Ascending aorta (tissue), 2 donors: ENCODE measurements at regions not wholly inside any gene's neighbourhood (a gene's known extent, or its start where the extent isn't known, plus 50 kb on each side); places are given as distances from the start of the nearest gene placed in this dataset.

Experiments
- DNase-seq, 2 donors: peaks; one replicate each; pipeline ENCODE4 v3.0.0-alpha.2; 2019; ENCODE audit warnings: low spot score in 2 of 2
- H3K27ac ChIP-seq, 2 donors: fragments of 200-600 bp; sonication (generic); one replicate each; pipeline ENCODE4 v1.5.1; 2016 to 2017; ENCODE audit warnings: mild to moderate bottlenecking in 1 of 2
- H3K27me3 ChIP-seq: fragments of 200-600 bp; sonication (generic); one replicate; pipeline ENCODE4 v1.5.1; 2017
- H3K36me3 ChIP-seq, 2 donors: fragments of 200-600 bp; sonication (generic); one replicate each; pipeline ENCODE4 v1.5.1; 2016
- H3K4me1 ChIP-seq, 2 donors: fragments of 200-600 bp; sonication (generic); one replicate each; pipeline ENCODE4 v1.5.1; 2016 to 2017; ENCODE audit warnings: mild to moderate bottlenecking in 1 of 2
- H3K4me3 ChIP-seq, 2 donors: fragments of 200-600 bp; sonication (generic); one replicate each; pipeline ENCODE4 v1.5.1; 2016 to 2017; ENCODE audit warnings: mild to moderate bottlenecking in 1 of 2
- H3K9me3 ChIP-seq, 2 donors: fragments of 200-600 bp; sonication (generic); one replicate each; pipeline ENCODE4 v1.5.1; 2016
- intact Hi-C: fragments of 100-400 bp; cut with DNase I; formaldehyde crosslinking; loops from one replicate; pipeline ENCODE4 v1.15.1; 2023
- TF ChIP-seq, protein P1 (sequence below), 3 experiments: fragments of 200-600 bp in 2 of 3; fragments of 450-650 bp in 1 of 3; sonication (generic) in 2 of 3; IDR thresholded peaks; one replicate each; pipeline ENCODE4 v1.5.1; 2016 to 2019; ENCODE audit warnings: antibody characterized with exemption in 3 of 3, mild to moderate bottlenecking in 1 of 3, moderate library complexity in 1 of 3

DNA sequence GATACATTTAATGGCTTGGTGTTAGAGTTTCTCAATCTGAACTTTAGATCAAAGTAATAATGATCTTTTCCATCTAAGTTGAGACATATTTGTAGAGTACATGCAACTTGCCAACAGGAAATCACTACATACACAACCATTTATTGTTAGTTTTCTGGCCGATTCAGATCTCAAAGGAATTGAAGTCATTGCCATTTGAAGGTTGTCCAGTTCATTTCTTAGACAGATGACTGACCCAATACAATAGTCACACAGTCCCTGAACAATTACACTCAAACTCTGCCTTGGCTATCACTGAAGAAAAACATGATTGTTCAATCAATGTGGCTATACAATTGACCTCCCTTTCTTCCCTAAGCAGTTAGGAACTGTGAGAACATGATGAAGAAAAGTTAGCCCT lies 753.2 kb upstream of the RIOK2 start:
- Histone ChIP-seq H3K4me1 (no peaks in the 10 kb centered on the region), H3K4me3 (no peak overlapping the region), H3K36me3 (no peaks in the 10 kb centered on the region), H3K27me3 (no peaks in the 10 kb centered on the region), H3K27ac (no peak overlapping the region), H3K9me3 (no peaks in the 10 kb centered on the region)
- intact Hi-C loops, result no loop called here
- TF ChIP-seq, protein P1, sequence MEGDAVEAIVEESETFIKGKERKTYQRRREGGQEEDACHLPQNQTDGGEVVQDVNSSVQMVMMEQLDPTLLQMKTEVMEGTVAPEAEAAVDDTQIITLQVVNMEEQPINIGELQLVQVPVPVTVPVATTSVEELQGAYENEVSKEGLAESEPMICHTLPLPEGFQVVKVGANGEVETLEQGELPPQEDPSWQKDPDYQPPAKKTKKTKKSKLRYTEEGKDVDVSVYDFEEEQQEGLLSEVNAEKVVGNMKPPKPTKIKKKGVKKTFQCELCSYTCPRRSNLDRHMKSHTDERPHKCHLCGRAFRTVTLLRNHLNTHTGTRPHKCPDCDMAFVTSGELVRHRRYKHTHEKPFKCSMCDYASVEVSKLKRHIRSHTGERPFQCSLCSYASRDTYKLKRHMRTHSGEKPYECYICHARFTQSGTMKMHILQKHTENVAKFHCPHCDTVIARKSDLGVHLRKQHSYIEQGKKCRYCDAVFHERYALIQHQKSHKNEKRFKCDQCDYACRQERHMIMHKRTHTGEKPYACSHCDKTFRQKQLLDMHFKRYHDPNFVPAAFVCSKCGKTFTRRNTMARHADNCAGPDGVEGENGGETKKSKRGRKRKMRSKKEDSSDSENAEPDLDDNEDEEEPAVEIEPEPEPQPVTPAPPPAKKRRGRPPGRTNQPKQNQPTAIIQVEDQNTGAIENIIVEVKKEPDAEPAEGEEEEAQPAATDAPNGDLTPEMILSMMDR (IDR thresholded peaks at IDR 0.05), result no peak
- DNase-seq, result no peak

DNA sequence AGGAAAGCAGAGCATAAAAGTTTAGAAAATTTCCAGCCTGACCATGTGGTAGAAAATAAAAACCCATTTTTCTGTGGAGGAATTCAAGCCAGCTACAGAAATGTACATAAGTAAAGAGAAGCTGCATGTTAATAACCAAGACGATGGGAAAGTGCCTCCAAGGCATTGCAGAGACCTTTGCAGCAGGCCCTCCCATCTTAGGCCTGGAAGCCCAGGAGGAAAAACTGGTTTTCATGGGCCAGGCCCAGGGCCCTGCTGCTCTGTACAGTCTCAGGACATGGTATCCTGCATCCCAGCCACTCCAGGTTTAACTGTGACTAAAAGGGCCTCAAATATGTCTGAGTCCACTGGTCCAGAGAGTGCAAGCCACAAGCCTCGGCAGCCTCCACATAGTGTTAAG lies 754.8 kb upstream of the RIOK2 start:
- intact Hi-C loops, result no loop called here

DNA sequence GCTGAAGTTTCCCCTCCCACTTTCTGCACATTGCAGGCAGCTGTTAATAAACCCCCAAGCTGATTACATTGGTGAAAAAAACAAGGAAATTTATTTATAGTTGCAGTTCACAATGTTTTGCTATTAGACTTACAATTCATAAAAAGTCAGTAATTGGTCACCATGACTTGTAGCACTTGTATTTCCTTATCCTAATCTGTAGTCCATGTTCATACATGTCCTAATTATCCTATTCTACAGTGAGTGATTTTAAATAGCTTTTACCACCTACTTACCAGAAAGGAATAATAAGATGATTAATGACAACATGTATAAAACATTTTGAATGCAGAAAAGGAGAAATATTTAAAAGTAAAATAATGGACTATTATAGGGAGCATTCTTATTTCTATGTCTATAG lies 760.0 kb upstream of the RIOK2 start:
- H3K27ac ChIP-seq, result no peak overlapping the region
- H3K36me3 ChIP-seq, result no peaks in the 10 kb centered on the region
- no peak overlapping the region for H3K4me3 ChIP-seq
- intact Hi-C loops, result no loop called here
- no peaks in the 10 kb centered on the region for H3K27me3 ChIP-seq
- no peak for DNase-seq
- H3K4me1 ChIP-seq, result no peaks in the 10 kb centered on the region
- H3K9me3 ChIP-seq, result no peaks in the 10 kb centered on the region
- TF ChIP-seq, protein P1 (IDR thresholded peaks at IDR 0.05), result no peak

More for the DNA sequence above, 754.8 kb upstream of the RIOK2 start:
- H3K4me3 ChIP-seq, result no peak overlapping the region
- no peaks in the 10 kb centered on the region for H3K27me3 ChIP-seq
- H3K36me3 ChIP-seq, result no peaks in the 10 kb centered on the region
- no peak for DNase-seq
- TF ChIP-seq, protein P1 (IDR thresholded peaks at IDR 0.05), result no peak
- H3K4me1 ChIP-seq, result no peaks in the 10 kb centered on the region
- H3K27ac ChIP-seq, result no peak overlapping the region
- H3K9me3 ChIP-seq, result no peaks in the 10 kb centered on the region

DNA sequence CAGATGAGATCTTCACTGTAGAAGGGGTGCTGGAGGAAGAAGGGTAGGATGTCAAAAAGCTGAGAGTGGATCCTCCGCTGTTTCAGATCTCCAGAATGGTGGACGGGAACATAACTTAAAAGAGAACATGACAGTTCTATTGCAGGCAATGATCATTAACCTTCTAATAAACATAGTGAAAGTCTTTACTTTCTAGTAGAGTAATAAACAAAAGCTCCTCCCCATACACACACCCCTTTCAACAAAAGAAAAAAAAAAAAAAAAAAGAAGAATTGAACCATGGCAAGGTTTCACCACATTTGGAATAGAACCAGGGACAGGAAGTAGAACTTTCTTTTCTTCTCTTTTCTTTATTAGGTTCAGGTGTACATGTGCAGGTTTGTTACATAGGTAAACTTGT lies 768.1 kb upstream of the RIOK2 start:
- H3K4me1 ChIP-seq, result no peaks in the 10 kb centered on the region
- no peaks in the 10 kb centered on the region for H3K9me3 ChIP-seq
- no peak overlapping the region for H3K27ac ChIP-seq
- DNase-seq, result no peak
- no peaks in the 10 kb centered on the region for H3K36me3 ChIP-seq
- no peaks in the 10 kb centered on the region for H3K27me3 ChIP-seq
- intact Hi-C loops, result no loop called here
- H3K4me3 ChIP-seq, result no peak overlapping the region
- TF ChIP-seq, protein P1 (IDR thresholded peaks at IDR 0.05), result no peak

DNA sequence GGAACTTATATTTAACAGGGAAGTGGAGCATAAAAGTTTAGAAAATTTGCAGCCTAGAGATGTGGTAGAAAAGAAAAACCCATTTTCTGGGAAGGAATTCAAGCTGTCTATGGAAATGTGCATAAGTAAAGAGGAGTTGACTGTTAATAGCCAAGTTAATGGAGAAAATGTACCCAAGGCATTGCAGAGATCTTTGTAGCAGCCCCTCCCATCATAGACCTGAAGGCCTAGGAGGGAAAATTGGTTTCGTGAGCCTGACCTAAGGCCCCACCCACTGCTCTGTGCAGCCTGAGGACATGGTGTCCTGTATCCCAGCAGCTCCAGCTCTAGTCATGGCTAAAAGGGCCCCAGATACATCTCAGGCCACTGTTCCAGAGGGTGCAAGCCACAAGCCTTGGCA lies 772.4 kb upstream of the RIOK2 start:
- Histone ChIP-seq H3K36me3 (no peaks in the 10 kb centered on the region), H3K4me1 (no peaks in the 10 kb centered on the region), H3K4me3 (no peak overlapping the region), H3K27me3 (no peaks in the 10 kb centered on the region), H3K27ac (no peak overlapping the region), H3K9me3 (no peaks in the 10 kb centered on the region)
- no peak for DNase-seq
- intact Hi-C loops, result no loop called here
- TF ChIP-seq, protein P1 (IDR thresholded peaks at IDR 0.05), result no peak

DNA sequence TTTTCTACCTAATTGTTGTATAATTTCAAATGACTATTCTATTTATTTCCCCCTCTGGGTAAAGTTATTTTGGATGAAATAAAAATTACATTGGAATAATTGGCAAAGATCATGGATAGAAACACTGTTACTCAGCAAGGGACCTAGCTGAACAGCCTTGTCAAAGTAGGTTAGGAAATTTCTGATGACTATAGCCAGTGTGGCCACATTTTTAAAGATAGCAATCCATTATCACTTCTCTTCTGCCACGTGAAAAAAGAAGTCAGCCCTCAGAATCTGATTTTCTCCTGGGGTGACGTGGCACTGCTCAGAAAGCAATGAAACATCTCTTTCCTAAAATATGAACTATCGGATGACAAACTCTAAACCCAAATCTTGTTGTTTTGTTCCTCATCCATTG lies 784.2 kb upstream of the RIOK2 start:
- TF ChIP-seq, protein P1 (IDR thresholded peaks at IDR 0.05), result no peak
- no peak for DNase-seq
- H3K4me3 ChIP-seq, result no peak overlapping the region
- H3K9me3 ChIP-seq, result no peaks in the 10 kb centered on the region
- intact Hi-C loops, result no loop called here
- H3K36me3 ChIP-seq, result no peaks in the 10 kb centered on the region
- H3K27me3 ChIP-seq, result no peaks in the 10 kb centered on the region
- H3K4me1 ChIP-seq, result no peaks in the 10 kb centered on the region
- H3K27ac ChIP-seq, result no peak overlapping the region
